Hematopoietic multipotent progenitor cell treated with erythropoietin and hydrocortisone succinate and interleukin-3 and kit ligand, for 8 days (in vitro differentiated cells): ENCODE measurements at regions not wholly inside any gene's neighbourhood (a gene's known extent, or its start where the extent isn't known, plus 50 kb on each side); places are given as distances from the start of the nearest gene placed in this dataset.

ENCODE experiments used
- DNase-seq: peaks from one replicate; pipeline ENCODE4 v3.0.0-alpha.2; 2015

GRCh38 chr15:62788224-62788623 is 254.3 kb upstream of the TPM1 start:
- DNase-seq: no peak

GRCh38 chr15:62790546-62790945 is 252.0 kb upstream of the TPM1 start:
- DNase-seq: no peak

- DNase-seq: no peak
Observed at GRCh38 chr15:62791694-62792093, 250.9 kb upstream of the TPM1 start.

- no peak for DNase-seq
Observed at GRCh38 chr15:62792986-62793751, 249.4 kb upstream of the TPM1 start.

- no peak for DNase-seq
Observed at GRCh38 chr15:62793752-62794144, 248.8 kb upstream of the TPM1 start.

GRCh38 chr15:62795171-62795570 is 247.4 kb upstream of the TPM1 start:
- no peak for DNase-seq

GRCh38 chr15:62795700-62796695 is 246.5 kb upstream of the TPM1 start:
- no peak for DNase-seq

GRCh38 chr15:62797171-62797570 is 245.4 kb upstream of the TPM1 start:
- no peak for DNase-seq

GRCh38 chr15:62798536-62798935 is 244.0 kb upstream of the TPM1 start:
- DNase-seq: no peak

GRCh38 chr15:62799037-62799436 is 243.5 kb upstream of the TPM1 start:
- no peak for DNase-seq

- DNase-seq: no peak
Observed at GRCh38 chr15:62799919-62800318, 242.6 kb upstream of the TPM1 start.

GRCh38 chr15:62802612-62803011 is 239.9 kb upstream of the TPM1 start:
- no peak for DNase-seq

- no peak for DNase-seq
Observed at GRCh38 chr15:62803856-62804400, 238.6 kb upstream of the TPM1 start.

- DNase-seq: no peak
Observed at GRCh38 chr15:62805502-62805901, 237.0 kb upstream of the TPM1 start.

- DNase-seq: no peak
Observed at GRCh38 chr15:62807539-62808130, 234.9 kb upstream of the TPM1 start.

GRCh38 chr15:62809115-62809967 is 233.2 kb upstream of the TPM1 start:
- DNase-seq: no peak

- no peak for DNase-seq
Observed at GRCh38 chr15:62809968-62810260, 232.6 kb upstream of the TPM1 start.

GRCh38 chr15:62812515-62812835 is 230.1 kb upstream of the TPM1 start:
- no peak for DNase-seq

- no peak for DNase-seq
Observed at GRCh38 chr15:62816342-62817069, 226.0 kb upstream of the TPM1 start.

- no peak for DNase-seq
Observed at GRCh38 chr15:62818691-62819090, 223.9 kb upstream of the TPM1 start.

- DNase-seq: no peak
Observed at GRCh38 chr15:62821384-62822131, 221.0 kb upstream of the TPM1 start.
